Activated naive CD4-positive, alpha-beta T cell treated with anti-CD3 and anti-CD28 coated beads, Interleukin-2, amount 50 U/mL, for 72 hours (primary cell): ENCODE measurements at regions not wholly inside any gene's neighbourhood (a gene's known extent, or its start where the extent isn't known, plus 50 kb on each side); places are given as distances from the start of the nearest gene placed in this dataset.

Experiments used
- ATAC-seq, 2 donors: fragments of 150-1000 bp; cut with Tn5 transposase; 2 replicates each; pipeline ENCODE4 v1.10.0; 2021; ENCODE audit warnings: mild to moderate bottlenecking in 2 of 2, moderate library complexity in 2 of 2
- DNase-seq, 2 donors: peaks; one replicate each; pipeline ENCODE4 v3.0.0; 2021 to 2022; ENCODE audit warnings: low spot score in 2 of 2
- H3K27ac Mint-ChIP-seq, 2 donors: one replicate each; pipeline ENCODE4 v1.8.0; 2022; ENCODE audit warnings: mild to moderate bottlenecking in 2 of 2, mixed read lengths in 2 of 2
- H3K36me3 Mint-ChIP-seq, 2 donors: one replicate each; pipeline ENCODE4 v1.8.0; 2022; ENCODE audit warnings: mixed read lengths in 2 of 2
- H3K9me3 Mint-ChIP-seq, 2 donors: one replicate each; pipeline ENCODE4 v1.8.0; 2022; ENCODE audit warnings: mixed read lengths in 2 of 2

DNA sequence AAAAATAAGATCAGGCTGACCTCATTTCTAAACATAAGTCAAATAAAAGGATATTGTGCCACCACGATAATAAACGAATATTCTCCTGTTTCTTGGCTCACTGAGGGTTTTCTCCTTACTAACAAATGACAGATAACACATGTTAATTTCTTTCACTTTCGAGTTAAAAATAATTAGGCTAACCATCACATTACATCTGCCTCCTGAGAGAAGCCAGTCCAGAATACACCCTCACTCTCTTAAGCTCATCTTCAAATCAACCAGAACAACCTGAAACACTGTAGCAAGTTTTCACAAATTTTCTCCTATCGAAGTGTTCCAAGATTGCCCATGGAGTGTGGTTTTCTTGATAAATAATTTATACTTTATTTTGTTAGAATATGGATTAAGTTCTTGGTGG, 1285.6 kb upstream of the EYS start:
- no peaks in the 10 kb centered on the region for H3K36me3 Mint-ChIP-seq
- ATAC-seq: no peak
- H3K9me3 Mint-ChIP-seq: peaks cover 7 to 10% of the 10 kb centered on the region in 2 donors

DNA sequence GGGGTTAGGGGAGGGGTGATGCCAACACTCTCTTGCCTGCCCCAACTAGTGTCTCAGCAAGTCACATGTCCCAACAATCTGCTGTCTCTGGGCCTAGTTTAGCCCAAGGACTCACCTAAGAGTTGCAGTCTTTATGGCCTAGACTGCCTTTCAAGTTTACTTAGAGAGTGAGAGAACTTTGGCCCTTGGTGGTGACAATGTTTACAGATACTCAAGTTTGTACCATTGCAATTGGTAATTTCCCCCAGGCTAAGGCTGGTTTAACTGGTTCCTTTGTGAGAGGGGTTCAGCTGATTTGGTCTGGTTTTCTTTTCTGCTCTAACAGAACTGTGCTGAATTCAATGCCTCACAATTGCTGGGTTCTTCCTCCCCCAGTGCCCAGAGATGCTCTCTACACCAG, 1279.9 kb upstream of the EYS start:
- ATAC-seq: no peak
- Mint-ChIP-seq H3K36me3 (peaks cover 0 to 5% of the 10 kb centered on the region in 2 donors), H3K9me3 (peaks cover 24% of the 10 kb centered on the region in 2 donors), H3K27ac (no peak overlapping the region)
- no peak for DNase-seq

More for the DNA sequence above, 1285.6 kb upstream of the EYS start:
- no peak for DNase-seq
- H3K27ac Mint-ChIP-seq: no peak overlapping the region

DNA sequence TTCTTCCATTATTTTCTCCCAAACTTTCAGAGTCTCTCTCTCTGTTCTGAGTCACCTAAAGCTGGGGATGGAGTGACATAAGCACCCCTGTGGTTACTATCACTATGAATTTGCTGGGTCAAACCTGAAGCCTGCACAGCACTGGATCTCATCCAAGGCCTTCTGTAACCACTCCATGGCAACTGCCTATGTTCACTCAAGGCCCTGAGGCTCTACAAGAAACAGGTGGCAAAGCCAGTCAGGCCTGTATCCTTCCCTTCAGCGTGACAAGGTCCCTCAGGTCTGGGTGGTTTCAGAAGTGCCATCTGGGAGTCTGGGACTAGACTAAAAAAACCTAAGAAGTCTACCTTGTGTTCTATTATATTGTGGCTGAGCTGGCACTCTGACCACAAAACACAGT, 1278.8 kb upstream of the EYS start:
- peaks cover 27 to 28% of the 10 kb centered on the region in 2 donors for H3K9me3 Mint-ChIP-seq
- H3K36me3 Mint-ChIP-seq: peaks cover 0 to 5% of the 10 kb centered on the region in 2 donors
- ATAC-seq: no peak
- H3K27ac Mint-ChIP-seq: no peak overlapping the region
- no peak for DNase-seq

DNA sequence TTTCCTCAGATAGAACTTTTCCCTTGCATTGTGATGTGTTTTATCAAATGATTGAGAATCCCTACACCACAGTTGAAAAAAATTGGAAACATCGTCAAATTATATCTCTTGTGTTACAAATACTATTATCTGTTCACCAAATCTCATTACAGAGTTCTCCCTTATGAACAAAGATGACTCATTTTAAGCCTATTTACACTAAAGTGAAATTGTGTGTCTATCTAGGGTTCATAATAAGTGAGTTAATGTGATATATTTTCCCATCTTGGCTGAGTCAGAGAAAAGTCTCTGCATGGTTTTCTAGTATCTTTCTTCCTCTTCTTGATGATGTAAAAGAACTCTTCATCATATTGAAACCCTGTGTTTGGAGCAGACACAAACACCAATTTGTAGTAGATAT, 1263.3 kb upstream of the EYS start:
- Mint-ChIP-seq H3K27ac (no peak overlapping the region), H3K9me3 (peaks cover 10 to 13% of the 10 kb centered on the region in 2 donors), H3K36me3 (no peaks in the 10 kb centered on the region)
- no peak for ATAC-seq
- no peak for DNase-seq

DNA sequence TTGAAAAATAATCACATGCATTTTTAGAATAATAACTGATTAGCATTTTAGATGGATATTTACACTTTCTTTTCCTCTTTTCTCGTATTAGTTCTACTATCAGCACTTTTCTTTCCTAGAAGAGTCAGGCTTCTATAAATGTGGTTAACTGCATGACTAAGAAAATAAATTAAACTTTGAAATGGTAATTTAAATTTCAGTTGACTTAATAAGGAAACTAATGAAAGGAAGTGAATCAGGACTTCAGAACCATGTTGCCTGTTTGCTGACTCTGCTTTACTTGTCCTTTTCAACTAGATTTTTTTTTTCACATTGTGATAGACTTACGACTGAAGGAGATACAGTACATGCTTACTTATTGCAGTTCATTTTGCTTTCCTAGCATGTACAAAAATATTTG, 1258.2 kb upstream of the EYS start:
- Mint-ChIP-seq H3K36me3 (no peaks in the 10 kb centered on the region), H3K27ac (no peak overlapping the region), H3K9me3 (peaks cover 11 to 20% of the 10 kb centered on the region in 2 donors)
- ATAC-seq (no peak), DNase-seq (no peak)

DNA sequence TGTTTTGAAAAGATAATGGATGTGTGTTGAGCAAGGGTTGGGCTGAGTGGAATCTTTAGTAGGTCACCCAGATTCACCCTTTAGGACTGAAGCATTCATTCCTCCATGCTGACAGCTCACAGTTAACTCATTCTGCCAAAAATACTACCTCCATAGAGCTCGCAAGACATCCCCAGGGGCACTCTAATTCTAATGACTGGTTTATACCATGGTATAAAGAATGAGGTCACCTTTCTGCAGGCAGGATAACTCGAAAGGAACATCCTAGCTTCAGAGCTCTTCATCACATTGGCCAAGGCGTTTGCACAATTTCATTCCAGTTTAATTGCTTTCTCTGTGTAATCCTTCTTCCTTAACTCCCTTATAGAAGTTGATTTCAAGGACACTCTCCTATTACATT, 1257.2 kb upstream of the EYS start:
- no peak for DNase-seq
- Mint-ChIP-seq H3K9me3 (peaks cover 13 to 20% of the 10 kb centered on the region in 2 donors), H3K27ac (no peak overlapping the region), H3K36me3 (no peaks in the 10 kb centered on the region)
- no peak for ATAC-seq

DNA sequence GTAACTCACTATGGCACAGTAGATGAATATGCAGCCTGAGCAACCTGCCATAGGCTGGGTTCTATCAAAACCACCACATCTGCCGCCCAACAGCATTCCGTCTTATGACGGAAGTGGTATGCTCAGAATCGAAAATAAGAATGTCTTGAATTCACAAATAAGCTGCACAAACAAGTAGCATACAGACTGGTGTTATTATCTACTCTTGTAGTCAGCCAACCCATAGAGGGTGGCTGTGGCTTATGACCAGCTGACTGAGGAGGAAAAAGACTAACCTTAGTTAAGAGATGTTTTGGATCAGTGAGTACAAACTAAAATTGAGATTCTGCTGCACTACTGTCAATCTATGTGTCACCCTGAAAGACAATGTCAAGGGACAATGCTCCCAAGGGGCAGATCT, 1255.1 kb upstream of the EYS start:
- Mint-ChIP-seq H3K27ac (no peak overlapping the region), H3K9me3 (peaks cover 9 to 13% of the 10 kb centered on the region in 2 donors), H3K36me3 (no peaks in the 10 kb centered on the region)
- DNase-seq (no peak), ATAC-seq (no peak)

DNA sequence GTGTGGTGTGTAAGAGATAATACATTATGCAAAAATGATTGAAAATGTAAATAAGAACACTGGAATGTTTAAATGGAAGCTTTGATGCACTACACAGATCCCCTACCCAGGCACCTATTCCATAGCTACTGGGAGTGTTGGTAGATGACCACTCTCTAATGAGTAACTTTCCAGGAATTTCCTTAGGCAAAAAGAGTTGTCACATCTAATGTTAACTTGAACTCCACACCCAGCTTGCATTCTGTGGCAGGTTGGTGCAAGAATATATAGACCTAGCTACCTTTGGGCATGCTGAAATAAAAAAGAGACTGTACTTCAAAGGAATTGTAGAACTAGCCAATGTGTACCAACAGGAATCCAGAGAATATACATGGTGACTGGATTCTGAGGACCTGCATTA, 1254.2 kb upstream of the EYS start:
- DNase-seq (no peak), ATAC-seq (no peak)
- H3K36me3 Mint-ChIP-seq: no peaks in the 10 kb centered on the region
- peaks cover 6 to 14% of the 10 kb centered on the region in 2 donors for H3K9me3 Mint-ChIP-seq
- H3K27ac Mint-ChIP-seq: no peak overlapping the region

DNA sequence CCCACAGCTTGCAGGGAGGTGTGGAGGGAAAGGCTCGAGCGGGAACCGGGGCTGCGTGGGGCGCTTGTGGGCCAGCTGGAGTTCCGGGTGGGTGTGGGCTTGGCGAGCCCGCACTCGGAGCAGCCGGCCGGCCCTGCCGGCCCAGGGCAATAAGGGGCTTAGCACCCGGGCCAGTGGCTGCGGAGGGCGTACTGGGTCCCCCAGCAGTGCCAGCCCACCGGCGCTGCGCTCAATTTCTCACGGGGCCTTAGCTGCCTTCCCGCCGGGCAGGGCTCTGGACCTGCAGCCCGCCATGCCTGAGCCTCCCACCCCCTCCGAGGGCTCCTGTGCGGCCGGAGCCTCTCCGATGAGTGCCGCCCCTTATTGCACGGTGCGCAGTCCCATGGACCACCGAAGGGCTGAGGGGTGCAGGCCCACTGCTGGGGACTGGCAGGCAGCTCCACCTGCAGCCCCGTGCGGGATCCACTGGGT, 1242.2 kb upstream of the EYS start:
- peaks cover 0 to 6% of the 10 kb centered on the region in 2 donors for H3K36me3 Mint-ChIP-seq
- ATAC-seq (no peak), DNase-seq (no peak)
- peaks cover 8 to 12% of the 10 kb centered on the region in 2 donors for H3K9me3 Mint-ChIP-seq
- no peak overlapping the region for H3K27ac Mint-ChIP-seq

DNA sequence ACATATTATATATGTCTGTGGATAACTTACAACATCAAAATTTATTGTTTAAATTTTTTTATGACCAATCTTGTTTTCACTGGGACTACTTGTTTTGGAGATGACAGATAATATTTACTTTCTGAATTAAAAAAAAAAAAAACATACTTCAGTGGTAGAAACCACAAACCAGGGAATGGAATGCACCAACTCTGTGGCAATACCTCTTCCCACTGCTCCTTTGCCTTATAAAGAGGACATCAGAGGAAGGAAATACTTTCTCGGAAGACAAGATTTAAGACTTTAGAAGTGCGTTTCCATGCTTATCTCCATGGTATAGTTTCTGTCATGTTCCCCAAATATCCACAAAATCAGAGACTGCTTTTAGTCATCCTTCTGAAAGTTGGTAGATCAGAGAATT, 1241.1 kb upstream of the EYS start:
- Mint-ChIP-seq H3K36me3 (peaks cover 0 to 6% of the 10 kb centered on the region in 2 donors), H3K9me3 (peaks cover 16% of the 10 kb centered on the region in 2 donors), H3K27ac (no peak overlapping the region)
- ATAC-seq: no peak
- DNase-seq: no peak

DNA sequence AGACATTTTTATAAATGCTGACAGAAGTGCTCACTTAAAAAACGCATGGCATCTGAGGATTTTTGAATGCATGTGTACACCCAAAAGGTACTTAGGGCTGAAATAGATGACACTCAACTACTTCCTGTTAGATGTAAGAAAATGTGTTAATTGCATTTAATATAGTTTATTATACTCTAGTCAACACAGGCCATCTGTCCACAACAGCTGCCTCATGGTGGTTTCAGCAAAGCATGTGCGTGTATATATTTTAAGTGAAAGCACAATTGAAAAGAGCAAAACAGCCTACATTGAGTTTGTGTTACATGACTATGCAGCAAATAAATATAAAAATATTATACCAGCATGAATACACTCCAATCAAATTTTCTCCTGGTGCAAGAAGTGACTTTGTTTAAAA, 1233.0 kb upstream of the EYS start:
- Mint-ChIP-seq H3K9me3 (peaks cover 20 to 34% of the 10 kb centered on the region in 2 donors), H3K36me3 (peaks cover 0 to 10% of the 10 kb centered on the region in 2 donors), H3K27ac (no peak overlapping the region)
- DNase-seq (no peak), ATAC-seq (no peak)

DNA sequence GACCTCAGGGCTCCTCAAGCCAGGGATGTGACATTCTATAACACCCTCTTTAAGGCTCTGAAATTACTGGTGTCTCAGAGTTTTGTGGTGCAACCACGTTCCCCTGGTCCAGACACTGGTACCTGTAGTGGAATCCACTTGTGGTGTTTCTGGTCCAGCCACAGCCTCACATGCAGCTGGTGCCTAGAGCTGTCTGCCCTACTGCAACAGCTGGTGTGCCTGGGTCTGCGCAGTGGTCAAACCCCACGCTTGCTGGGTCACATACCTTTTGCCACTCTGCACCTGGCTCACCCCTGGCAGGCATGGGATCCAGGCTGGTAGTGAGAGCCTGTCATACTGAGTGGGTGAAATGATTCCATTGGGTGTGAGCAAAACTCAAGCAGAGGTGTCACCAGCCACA, 1230.2 kb upstream of the EYS start:
- H3K36me3 Mint-ChIP-seq: peaks cover 0 to 6% of the 10 kb centered on the region in 2 donors
- no peak for ATAC-seq
- DNase-seq: no peak
- H3K27ac Mint-ChIP-seq: no peak overlapping the region
- peaks cover 10 to 21% of the 10 kb centered on the region in 2 donors for H3K9me3 Mint-ChIP-seq

DNA sequence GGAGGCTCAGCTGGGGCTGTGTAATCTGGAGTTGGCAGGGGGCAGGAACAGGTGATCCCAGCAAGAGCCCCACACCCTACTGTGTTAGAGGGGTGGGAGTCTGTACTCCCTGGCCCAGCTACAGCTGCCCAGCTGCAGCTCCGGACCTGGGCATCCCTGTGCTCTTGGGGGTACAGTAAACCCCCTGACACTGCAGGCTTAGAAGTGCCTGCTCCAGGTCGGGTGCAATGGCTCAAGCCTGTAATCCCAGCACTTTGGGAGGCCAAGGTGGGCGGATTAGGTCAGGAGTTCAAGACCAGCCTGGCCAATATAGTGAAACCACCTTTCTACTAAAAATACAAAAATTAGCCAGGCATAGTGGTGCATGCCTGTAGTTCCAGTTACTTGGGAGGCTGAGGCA, 1228.6 kb upstream of the EYS start:
- Mint-ChIP-seq H3K36me3 (peaks cover 0 to 5% of the 10 kb centered on the region in 2 donors), H3K9me3 (peaks cover 10 to 16% of the 10 kb centered on the region in 2 donors), H3K27ac (no peak overlapping the region)
- DNase-seq (no peak), ATAC-seq (no peak)

DNA sequence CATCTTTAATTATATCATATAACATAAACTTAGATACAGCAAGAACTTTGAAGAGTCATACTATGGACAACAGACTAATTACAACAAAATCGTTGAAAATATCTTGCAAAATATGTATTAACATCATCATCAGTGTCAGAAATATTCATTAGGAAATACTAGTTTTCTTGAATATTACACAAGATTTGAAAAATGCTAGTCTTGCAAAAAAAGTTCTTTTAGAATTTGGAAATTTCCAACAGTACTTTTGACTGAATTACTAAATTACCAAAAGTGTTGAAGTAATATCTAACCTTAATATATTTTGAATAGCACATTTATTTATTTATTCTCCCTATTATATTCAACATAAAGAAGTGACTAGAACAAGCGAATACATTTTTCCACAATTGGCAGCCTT, 1224.8 kb upstream of the EYS start:
- DNase-seq (no peak), ATAC-seq (no peak)
- H3K36me3 Mint-ChIP-seq: peaks cover 13% of the 10 kb centered on the region in 2 donors
- peaks cover 26 to 27% of the 10 kb centered on the region in 2 donors for H3K9me3 Mint-ChIP-seq
- H3K27ac Mint-ChIP-seq: no peak overlapping the region

DNA sequence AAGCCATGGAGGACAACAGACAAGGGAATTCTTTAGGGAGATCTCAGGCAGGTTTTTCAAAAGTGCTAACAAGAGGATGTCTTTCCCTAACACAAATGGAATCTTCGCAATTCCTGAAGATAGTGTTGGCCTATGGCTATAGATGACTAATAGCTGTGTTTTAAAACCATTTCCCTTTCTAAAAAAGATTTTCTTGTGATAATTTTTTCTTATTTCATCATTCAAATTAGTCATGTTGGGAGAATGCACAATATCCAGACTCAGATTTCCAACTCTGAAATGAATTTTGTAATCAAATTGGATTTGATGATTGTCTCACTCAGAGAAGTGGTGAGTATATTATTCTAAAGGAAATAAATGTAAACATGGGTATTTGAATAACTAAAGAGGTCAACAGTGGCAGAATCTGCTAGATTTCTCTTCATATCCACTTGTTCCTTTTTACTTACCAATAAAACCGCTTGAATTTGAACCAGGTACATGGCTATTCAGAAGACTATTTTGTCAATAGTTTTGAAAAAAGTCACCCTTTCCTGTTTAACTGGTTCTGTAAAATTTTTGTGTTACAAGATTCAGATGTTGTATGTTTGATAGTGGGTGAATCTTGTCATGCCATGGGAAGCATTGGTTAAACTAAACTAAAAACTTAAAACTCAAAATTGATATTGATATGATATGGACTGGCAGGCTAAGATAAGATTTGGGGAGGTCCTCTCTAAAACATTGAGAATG, 1223.7 kb upstream of the EYS start:
- peaks cover 20 to 24% of the 10 kb centered on the region in 2 donors for H3K36me3 Mint-ChIP-seq
- H3K27ac Mint-ChIP-seq: no peak overlapping the region
- peaks cover 26 to 29% of the 10 kb centered on the region in 2 donors for H3K9me3 Mint-ChIP-seq
- ATAC-seq: no peak
- DNase-seq: no peak

DNA sequence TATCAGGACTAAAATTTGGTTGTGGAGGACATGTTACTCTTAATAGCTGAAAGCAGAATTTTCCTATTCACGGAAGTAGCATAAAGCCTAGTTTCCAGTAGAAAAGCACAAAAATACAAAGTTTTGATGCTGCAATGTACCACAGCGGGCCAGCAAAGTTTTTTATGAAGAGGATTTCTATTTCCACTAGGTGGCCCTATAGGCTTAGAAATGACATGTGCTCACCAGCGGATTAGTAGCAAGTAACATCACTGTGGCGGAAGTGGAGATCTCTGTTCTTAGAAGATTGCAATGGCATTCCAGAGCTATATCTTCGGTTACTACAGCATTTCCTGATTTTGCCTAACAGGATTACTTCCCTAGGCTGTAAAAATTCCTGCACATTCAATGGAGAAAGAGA, 1219.0 kb upstream of the EYS start:
- ATAC-seq (no peak), DNase-seq (no peak)
- H3K9me3 Mint-ChIP-seq: peaks cover 46 to 49% of the 10 kb centered on the region in 2 donors
- peaks cover 31 to 34% of the 10 kb centered on the region in 2 donors for H3K36me3 Mint-ChIP-seq
- H3K27ac Mint-ChIP-seq: no peak overlapping the region

DNA sequence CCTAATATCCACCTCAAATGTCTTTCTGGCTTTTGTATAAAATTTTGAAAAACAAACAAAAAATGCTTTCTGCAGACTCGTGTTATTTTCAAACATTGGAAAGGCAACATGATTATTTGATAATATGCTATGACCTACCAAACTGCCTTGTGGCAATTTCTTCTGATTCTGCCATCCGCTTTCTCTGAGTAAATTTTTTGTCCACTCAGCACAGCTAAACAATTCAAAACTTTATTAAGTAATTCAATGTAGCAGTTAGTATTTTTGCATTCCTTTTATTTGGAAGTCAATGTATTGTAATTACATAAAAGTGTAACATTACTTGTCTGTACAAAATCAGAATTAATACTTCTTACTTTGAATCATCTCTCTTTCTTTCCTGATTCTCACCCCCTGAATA, 1206.6 kb upstream of the EYS start:
- no peak for ATAC-seq
- no peaks in the 10 kb centered on the region for H3K36me3 Mint-ChIP-seq
- H3K9me3 Mint-ChIP-seq: peaks cover 0 to 7% of the 10 kb centered on the region in 2 donors
- H3K27ac Mint-ChIP-seq: no peak overlapping the region
- DNase-seq: no peak

DNA sequence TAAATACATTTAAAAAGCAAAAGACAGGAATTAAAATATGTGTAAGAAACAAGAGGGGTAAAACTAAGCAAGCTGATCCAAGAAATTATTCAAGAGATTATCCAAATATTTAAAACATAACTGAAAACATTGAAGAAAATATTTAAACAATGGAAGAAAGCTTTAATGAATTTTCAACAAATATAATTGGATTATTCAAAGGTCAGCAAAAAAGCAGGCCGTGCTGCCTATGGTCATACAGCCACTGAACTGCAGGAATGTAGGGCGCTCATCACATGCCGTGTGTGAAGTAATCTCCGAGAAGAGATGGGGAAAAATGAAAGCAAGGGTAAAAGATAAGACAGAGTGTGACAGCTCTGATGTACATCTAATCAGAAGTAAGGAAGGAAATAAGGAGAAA, 1195.4 kb upstream of the EYS start:
- ATAC-seq (no peak), DNase-seq (no peak)
- no peaks in the 10 kb centered on the region for H3K36me3 Mint-ChIP-seq
- H3K27ac Mint-ChIP-seq: no peak overlapping the region
- peaks cover 8 to 10% of the 10 kb centered on the region in 2 donors for H3K9me3 Mint-ChIP-seq
